IMR-90 (cell line): ENCODE measurements at regions not wholly inside any gene's neighbourhood (a gene's known extent, or its start where the extent isn't known, plus 50 kb on each side); places are given as distances from the start of the nearest gene placed in this dataset.

Experiments
- ATAC-seq: fragments of 200-7000 bp; cut with Tn5 transposase; 2 replicates; pipeline ENCODE4 v1.9.1; 2020; ENCODE audit warnings: low read depth, mild to moderate bottlenecking, moderate library complexity
- BruUV-seq: library from RNA; stranded (reverse); fragments of 400-500 nt; replicated peaks from 2 replicates; lab custom pipeline; 2021; lab: Mats Ljungman, UMichigan
- CTCF ChIA-PET: fragments of 300-600 bp; formaldehyde crosslinking; extraction: SDS; loops from one replicate; lab custom pipeline; 2021; ENCODE audit warnings: antibody characterized with exemption; lab: Yijun Ruan, JAX
- POLR2A ChIA-PET: fragments of 300-600 bp; sonication (Branson Sonifier 250); formaldehyde crosslinking; loops from one replicate; lab custom pipeline; 2022; ENCODE audit warnings: antibody characterized with exemption; ENCODE audit not compliant: unreplicated experiment; lab: Charles Lee
- DNase-seq: peaks from one replicate; pipeline ENCODE4 v3.0.0; 2013
- H2AFZ ChIP-seq: replicated peaks from 2 replicates; pipeline ENCODE3; 2013; ENCODE audit warnings: low read length, mild to moderate bottlenecking; ENCODE audit not compliant: poor library complexity
- H2AK5ac ChIP-seq: 2 replicates; pipeline ENCODE4 v1.6.1; 2013; ENCODE audit warnings: low read depth, low read length, inconsistent platforms
- H2AK9ac ChIP-seq: replicated peaks from 2 replicates; pipeline ENCODE3; 2013; ENCODE audit warnings: mild to moderate bottlenecking, low read depth, low read length, moderate library complexity; ENCODE audit not compliant: poor library complexity
- H2BK120ac ChIP-seq: 2 replicates; pipeline ENCODE4 v1.6.1; 2013; ENCODE audit warnings: low read depth, low read length, inconsistent platforms
- H2BK15ac ChIP-seq: 3 replicates; pipeline ENCODE4 v1.6.1; 2013; ENCODE audit warnings: low read depth, low read length, inconsistent platforms
- H2BK20ac ChIP-seq: 2 replicates; pipeline ENCODE4 v1.6.1; 2013; ENCODE audit warnings: low read depth, mild to moderate bottlenecking, inconsistent platforms, low read length, moderate library complexity
- H2BK5ac ChIP-seq: 2 replicates; pipeline ENCODE4 v1.6.1; 2013; ENCODE audit warnings: mild to moderate bottlenecking, low read depth, low read length, inconsistent platforms; ENCODE audit not compliant: poor library complexity, severe bottlenecking
- H3K14ac ChIP-seq: replicated peaks from 2 replicates; pipeline ENCODE4 v1.6.1; 2013; ENCODE audit warnings: low read depth, low read length, inconsistent platforms
- H3K18ac ChIP-seq: 2 replicates; pipeline ENCODE4 v1.6.1; 2013; ENCODE audit warnings: low read depth, low read length, control low read depth
- H3K23ac ChIP-seq: 2 replicates; pipeline ENCODE4 v1.6.1; 2013; ENCODE audit warnings: low read depth, low read length, inconsistent platforms
- H3K27ac ChIP-seq: 2 replicates; pipeline ENCODE4 v1.5.1; 2013; ENCODE audit warnings: mild to moderate bottlenecking, control low read depth, low read length; ENCODE audit not compliant: insufficient read depth
- H3K27me3 ChIP-seq: 2 replicates; pipeline ENCODE4 v1.6.1; 2013; ENCODE audit warnings: low read length; ENCODE audit not compliant: control insufficient read depth, insufficient read depth
- H3K36me3 ChIP-seq: 2 replicates; pipeline ENCODE4 v1.6.1; 2013; ENCODE audit warnings: low read length, mixed read lengths; ENCODE audit not compliant: control insufficient read depth, insufficient read depth
- H3K4ac ChIP-seq: 2 replicates; pipeline ENCODE4 v1.6.1; 2013; ENCODE audit warnings: low read depth, low read length, inconsistent platforms
- H3K4me1 ChIP-seq: 2 replicates; pipeline ENCODE4 v1.6.1; 2013; ENCODE audit warnings: low read length, mixed read lengths; ENCODE audit not compliant: control insufficient read depth, insufficient read depth
- H3K4me2 ChIP-seq: 2 replicates; pipeline ENCODE4 v1.6.1; 2013; ENCODE audit warnings: low read depth, mild to moderate bottlenecking, control low read depth, low read length, moderate library complexity
- H3K4me3 ChIP-seq: 2 replicates; pipeline ENCODE4 v1.5.1; 2013; ENCODE audit warnings: low read depth, mild to moderate bottlenecking, control low read depth, low read length, moderate library complexity; ENCODE audit not compliant: insufficient read depth
- H3K56ac ChIP-seq: 2 replicates; pipeline ENCODE4 v1.6.1; 2013; ENCODE audit warnings: low read length, inconsistent platforms; ENCODE audit not compliant: insufficient read depth; ENCODE audit errors: extremely low read depth
- H3K79me1 ChIP-seq, 2 experiments: 2 replicates each; pipeline ENCODE4 v1.6.1; 2013; ENCODE audit warnings: low read length in 2 of 2, inconsistent platforms in 1 of 2, low read depth in 1 of 2
- H3K9ac ChIP-seq: 2 replicates; pipeline ENCODE4 v1.6.1; 2013; ENCODE audit warnings: low read depth, low read length, control low read depth
- H3K9me1 ChIP-seq: 2 replicates; pipeline ENCODE4 v1.6.1; 2013; ENCODE audit warnings: low read length, inconsistent platforms; ENCODE audit not compliant: insufficient read depth
- H3K9me3 ChIP-seq: 2 replicates; pipeline ENCODE4 v1.6.1; 2013; ENCODE audit warnings: low read length; ENCODE audit not compliant: control insufficient read depth, insufficient read depth
- H4K20me1 ChIP-seq: 2 replicates; pipeline ENCODE4 v1.6.1; 2013; ENCODE audit warnings: low read length, inconsistent platforms; ENCODE audit not compliant: insufficient read depth
- H4K5ac ChIP-seq: 2 replicates; pipeline ENCODE4 v1.6.1; 2013; ENCODE audit warnings: mild to moderate bottlenecking, low read depth, low read length, control low read depth
- H4K8ac ChIP-seq, 2 experiments: 2 replicates each; pipeline ENCODE4 v1.6.1; 2013; ENCODE audit warnings: low read depth in 2 of 2, low read length in 2 of 2, control low read depth in 1 of 2, inconsistent platforms in 1 of 2
- H4K91ac ChIP-seq: 2 replicates; pipeline ENCODE4 v1.6.1; 2013; ENCODE audit warnings: low read depth, low read length, inconsistent platforms; ENCODE audit not compliant: insufficient read depth
- BHLHE40 ChIP-seq: fragments of 150-350 bp; IDR thresholded peaks from 2 replicates; pipeline ENCODE4 v1.6.1; 2016; ENCODE audit warnings: mild to moderate bottlenecking, low read depth, low read length
- CEBPB ChIP-seq: IDR thresholded peaks from 2 replicates; pipeline ENCODE4 v1.6.1; 2012; ENCODE audit warnings: low read depth, low read length, improper control_type of control experiment
- CHD1 ChIP-seq: IDR thresholded peaks from 2 replicates; pipeline ENCODE4 v1.6.1; 2012; ENCODE audit warnings: low read depth, low read length, improper control_type of control experiment
- FOS ChIP-seq: fragments of 150-350 bp; IDR thresholded peaks from 2 replicates; pipeline ENCODE4 v1.6.1; 2016; ENCODE audit warnings: low read depth, low read length
- MAFK ChIP-seq: IDR thresholded peaks from 2 replicates; pipeline ENCODE4 v1.6.1; 2012; ENCODE audit warnings: low read depth, low read length, improper control_type of control experiment
- MXI1 ChIP-seq: IDR thresholded peaks from 2 replicates; pipeline ENCODE4 v1.6.1; 2012; ENCODE audit warnings: low read depth, mild to moderate bottlenecking, low read length, moderate library complexity, borderline replicate concordance
- RFX5 ChIP-seq: IDR thresholded peaks from 2 replicates; pipeline ENCODE4 v1.8.0; 2012; ENCODE audit warnings: low read depth, mild to moderate bottlenecking, low read length, moderate library complexity
- WGBS, 2 experiments: methylation state at CpG; one replicate each; pipeline versions ENCODE4 v1.1.5 to v1.1.7; 2013; ENCODE audit warnings: missing lambda C conversion rate in 2 of 2; ENCODE audit not compliant: insufficient read length in 1 of 2; ENCODE audit errors: extremely low coverage in 2 of 2; 5-methylcytosine and 5-hydroxymethylcytosine counted together
- dilution Hi-C: fragments of 300-500 bp; cut with HindIII; formaldehyde crosslinking; loops from one replicate; pipeline ENCODE4 v1.14.3; 2018; ENCODE audit warnings: low sequenced_read_pairs; ENCODE audit not compliant: unreplicated experiment
- in situ Hi-C: fragments of 300-500 bp; cut with MboI; formaldehyde crosslinking; loops from 3 replicates; pipeline ENCODE4 v1.14.3; 2019; ENCODE audit warnings: low sequenced_read_pairs, inconsistent platforms, mixed read lengths
- intact Hi-C: fragments of 100-400 bp; cut with micrococcal nuclease; formaldehyde crosslinking; loops from 2 replicates; pipeline ENCODE4 v1.10.0; 2022
- TF ChIP-seq, protein P1 (sequence below): conservative IDR thresholded peaks from 2 replicates; pipeline ENCODE4 v1.5.1; 2012; ENCODE audit warnings: mild to moderate bottlenecking, low read depth, low read length, improper control_type of control experiment

DNA sequence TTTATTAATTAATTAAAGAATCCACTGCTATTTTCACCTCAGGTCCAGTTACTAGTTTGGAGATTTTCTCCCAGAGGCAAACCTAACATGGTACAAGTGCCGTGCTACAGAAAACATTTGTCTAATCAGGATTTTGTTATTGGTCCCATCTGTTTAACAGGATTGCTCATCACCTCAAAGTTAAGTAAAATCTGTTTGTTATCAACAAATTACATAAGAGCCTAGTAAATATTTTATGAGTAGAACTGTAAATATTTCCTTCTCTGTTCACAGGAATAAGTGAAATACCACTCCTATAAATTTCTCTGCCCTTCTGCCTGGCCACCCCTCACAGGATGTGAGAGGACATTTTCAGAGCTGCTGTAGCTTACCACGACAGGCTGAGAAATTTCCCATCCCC, 200.2 kb downstream of the RAD51AP2 start:
- Histone ChIP-seq H3K23ac (no peak overlapping the region), H3K56ac (no peak overlapping the region), H4K8ac (no peak overlapping the region), H3K18ac (no peak overlapping the region), H3K4ac (no peak overlapping the region), H2BK120ac (no peak overlapping the region), H3K4me2 (no peak overlapping the region), H3K14ac (no peak overlapping the region), H2BK5ac (no peak overlapping the region), H3K27ac (no peak overlapping the region), H2BK20ac (no peak overlapping the region), H3K9ac (no peak overlapping the region), H3K4me3 (no peak overlapping the region), H2AK5ac (no peak overlapping the region), H3K4me1 (no peaks in the 10 kb centered on the region), H2AFZ (no peak overlapping the region), H3K9me3 (no peaks in the 10 kb centered on the region), H3K79me1 (no peaks in the 10 kb centered on the region), H3K36me3 (no peaks in the 10 kb centered on the region), H3K9me1 (no peaks in the 10 kb centered on the region), H4K5ac (no peak overlapping the region), H3K27me3 (no peaks in the 10 kb centered on the region; the same call in 1 of the 2 replicates), H4K20me1 (no peaks in the 10 kb centered on the region), H2BK15ac (no peak overlapping the region), H4K91ac (no peak overlapping the region), H2AK9ac (no peak overlapping the region)
- intact Hi-C loops: no loop called here
- ATAC-seq: no peak
- no peak for DNase-seq
- BruUV-seq: no TSS peak
- in situ Hi-C loops: no loop called here
- dilution Hi-C loops: no loop called here
- CTCF ChIA-PET: no interaction called here
- no CpG with 5 or more reads among the region's 2 CpGs for WGBS, 2 experiments
- POLR2A ChIA-PET: no interaction called here
- TF ChIP-seq BHLHE40 (no peak), FOS (no peak), RFX5 (no peak), CHD1 (no peak), MAFK (no peak), MXI1 (no peak), CEBPB (no peak)
- TF ChIP-seq, protein P1, sequence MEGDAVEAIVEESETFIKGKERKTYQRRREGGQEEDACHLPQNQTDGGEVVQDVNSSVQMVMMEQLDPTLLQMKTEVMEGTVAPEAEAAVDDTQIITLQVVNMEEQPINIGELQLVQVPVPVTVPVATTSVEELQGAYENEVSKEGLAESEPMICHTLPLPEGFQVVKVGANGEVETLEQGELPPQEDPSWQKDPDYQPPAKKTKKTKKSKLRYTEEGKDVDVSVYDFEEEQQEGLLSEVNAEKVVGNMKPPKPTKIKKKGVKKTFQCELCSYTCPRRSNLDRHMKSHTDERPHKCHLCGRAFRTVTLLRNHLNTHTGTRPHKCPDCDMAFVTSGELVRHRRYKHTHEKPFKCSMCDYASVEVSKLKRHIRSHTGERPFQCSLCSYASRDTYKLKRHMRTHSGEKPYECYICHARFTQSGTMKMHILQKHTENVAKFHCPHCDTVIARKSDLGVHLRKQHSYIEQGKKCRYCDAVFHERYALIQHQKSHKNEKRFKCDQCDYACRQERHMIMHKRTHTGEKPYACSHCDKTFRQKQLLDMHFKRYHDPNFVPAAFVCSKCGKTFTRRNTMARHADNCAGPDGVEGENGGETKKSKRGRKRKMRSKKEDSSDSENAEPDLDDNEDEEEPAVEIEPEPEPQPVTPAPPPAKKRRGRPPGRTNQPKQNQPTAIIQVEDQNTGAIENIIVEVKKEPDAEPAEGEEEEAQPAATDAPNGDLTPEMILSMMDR: no peak
